ENCODE measurements at regions not wholly inside any gene's neighbourhood (a gene's known extent, or its start where the extent isn't known, plus 50 kb on each side); places are given as distances from the start of the nearest gene placed in this dataset.

GRCh38 chr12:75819512-75819911, 212.1 kb downstream of the PHLDA1 start:
- in situ Hi-C loops (cut with HindIII; ENCODE audit: extremely low pct_ligation_motif_present, low pct_unique_long_range_greater_than_20kb) (no loop called here), intact Hi-C loops (cut with micrococcal nuclease; ENCODE audit: unreplicated experiment) (no loop called here)
- Histone ChIP-seq H3K9me3 (ENCODE audit: low read length) (no peaks in the 10 kb centered on the region), H3K4me3 (replicated peaks in 1 of 3; ENCODE audit: insufficient read depth in 1 of 3, low read depth in 2 of 3, low read length in 3 of 3) (no peak overlapping the region), H3K4me1 (ENCODE audit: insufficient read depth, low read length) (peaks cover 14% of the 10 kb centered on the region), H3K36me3 (replicated peaks in 1 of 2; ENCODE audit: control insufficient read depth in 1 of 2, insufficient read depth in 2 of 2, low read length in 2 of 2) (no peaks in the 10 kb centered on the region; a peak in 1 of 5 replicates), H3K79me2 (ENCODE audit: insufficient read depth, low read length) (no peaks in the 10 kb centered on the region), H4K20me1 (ENCODE audit: insufficient read depth, low read length) (no peaks in the 10 kb centered on the region), H3K4me2 (ENCODE audit: low read depth, low read length) (no peak overlapping the region), H3K27me3 (ENCODE audit: control insufficient read depth in 1 of 2, insufficient read depth in 2 of 2, low read length in 2 of 2) (peaks cover 0 to 1% of the 10 kb centered on the region in 2 experiments; a peak in 1 of 5 replicates), H3K9ac (ENCODE audit: insufficient read depth, low read depth, low read length) (no peak overlapping the region), H3K27ac (ENCODE audit: extremely low read length, insufficient read depth, low read length) (no peak overlapping the region), H2AFZ (ENCODE audit: low read length) (no peak overlapping the region)
- ChIA-PET POLR2A (no interaction called here), CTCF (ENCODE audit: low intra/inter-chr PET ratio, low total read pairs) (no interaction called here)
- DNase-seq (ENCODE audit: low spot score) = no peak
- ATAC-seq = no peak
- BruUV-seq (replicated peaks) = no TSS peak
- no peak for FAIRE-seq
- 89% methylated on average over 5 of the region's 5 CpGs for WGBS (ENCODE audit: low lambda C conversion rate)
- no peak for TF ChIP-seq JUN (CRISPR knock-in tag; IDR thresholded peaks at IDR 0.05)
- TF ChIP-seq ARNT2 (CRISPR knock-in tag; IDR thresholded peaks at IDR 0.05; ENCODE audit: low read depth) = no peak
- TF ChIP-seq, protein P1, sequence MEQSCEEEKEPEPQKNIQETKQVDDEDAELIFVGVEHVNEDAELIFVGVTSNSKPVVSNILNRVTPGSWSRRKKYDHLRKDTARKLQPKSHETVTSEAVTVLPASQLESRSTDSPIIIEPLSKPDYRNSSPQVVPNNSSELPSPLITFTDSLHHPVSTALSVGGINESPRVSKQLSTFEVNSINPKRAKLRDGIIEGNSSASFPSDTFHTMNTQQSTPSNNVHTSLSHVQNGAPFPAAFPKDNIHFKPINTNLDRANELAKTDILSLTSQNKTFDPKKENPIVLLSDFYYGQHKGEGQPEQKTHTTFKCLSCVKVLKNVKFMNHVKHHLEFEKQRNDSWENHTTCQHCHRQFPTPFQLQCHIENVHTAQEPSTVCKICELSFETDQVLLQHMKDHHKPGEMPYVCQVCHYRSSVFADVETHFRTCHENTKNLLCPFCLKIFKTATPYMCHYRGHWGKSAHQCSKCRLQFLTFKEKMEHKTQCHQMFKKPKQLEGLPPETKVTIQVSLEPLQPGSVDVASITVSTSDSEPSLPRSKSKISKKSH (CRISPR knock-in tag; IDR thresholded peaks at IDR 0.05; ENCODE audit: borderline replicate concordance) = no peak
- TF ChIP-seq, protein P2, sequence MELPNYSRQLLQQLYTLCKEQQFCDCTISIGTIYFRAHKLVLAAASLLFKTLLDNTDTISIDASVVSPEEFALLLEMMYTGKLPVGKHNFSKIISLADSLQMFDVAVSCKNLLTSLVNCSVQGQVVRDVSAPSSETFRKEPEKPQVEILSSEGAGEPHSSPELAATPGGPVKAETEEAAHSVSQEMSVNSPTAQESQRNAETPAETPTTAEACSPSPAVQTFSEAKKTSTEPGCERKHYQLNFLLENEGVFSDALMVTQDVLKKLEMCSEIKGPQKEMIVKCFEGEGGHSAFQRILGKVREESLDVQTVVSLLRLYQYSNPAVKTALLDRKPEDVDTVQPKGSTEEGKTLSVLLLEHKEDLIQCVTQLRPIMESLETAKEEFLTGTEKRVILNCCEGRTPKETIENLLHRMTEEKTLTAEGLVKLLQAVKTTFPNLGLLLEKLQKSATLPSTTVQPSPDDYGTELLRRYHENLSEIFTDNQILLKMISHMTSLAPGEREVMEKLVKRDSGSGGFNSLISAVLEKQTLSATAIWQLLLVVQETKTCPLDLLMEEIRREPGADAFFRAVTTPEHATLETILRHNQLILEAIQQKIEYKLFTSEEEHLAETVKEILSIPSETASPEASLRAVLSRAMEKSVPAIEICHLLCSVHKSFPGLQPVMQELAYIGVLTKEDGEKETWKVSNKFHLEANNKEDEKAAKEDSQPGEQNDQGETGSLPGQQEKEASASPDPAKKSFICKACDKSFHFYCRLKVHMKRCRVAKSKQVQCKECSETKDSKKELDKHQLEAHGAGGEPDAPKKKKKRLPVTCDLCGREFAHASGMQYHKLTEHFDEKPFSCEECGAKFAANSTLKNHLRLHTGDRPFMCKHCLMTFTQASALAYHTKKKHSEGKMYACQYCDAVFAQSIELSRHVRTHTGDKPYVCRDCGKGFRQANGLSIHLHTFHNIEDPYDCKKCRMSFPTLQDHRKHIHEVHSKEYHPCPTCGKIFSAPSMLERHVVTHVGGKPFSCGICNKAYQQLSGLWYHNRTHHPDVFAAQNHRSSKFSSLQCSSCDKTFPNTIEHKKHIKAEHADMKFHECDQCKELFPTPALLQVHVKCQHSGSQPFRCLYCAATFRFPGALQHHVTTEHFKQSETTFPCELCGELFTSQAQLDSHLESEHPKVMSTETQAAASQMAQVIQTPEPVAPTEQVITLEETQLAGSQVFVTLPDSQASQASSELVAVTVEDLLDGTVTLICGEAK (IDR thresholded peaks at IDR 0.05) = no peak
- TF ChIP-seq, protein P2 (CRISPR knock-in tag; IDR thresholded peaks at IDR 0.05) = no peak
- TF ChIP-seq, protein P3, sequence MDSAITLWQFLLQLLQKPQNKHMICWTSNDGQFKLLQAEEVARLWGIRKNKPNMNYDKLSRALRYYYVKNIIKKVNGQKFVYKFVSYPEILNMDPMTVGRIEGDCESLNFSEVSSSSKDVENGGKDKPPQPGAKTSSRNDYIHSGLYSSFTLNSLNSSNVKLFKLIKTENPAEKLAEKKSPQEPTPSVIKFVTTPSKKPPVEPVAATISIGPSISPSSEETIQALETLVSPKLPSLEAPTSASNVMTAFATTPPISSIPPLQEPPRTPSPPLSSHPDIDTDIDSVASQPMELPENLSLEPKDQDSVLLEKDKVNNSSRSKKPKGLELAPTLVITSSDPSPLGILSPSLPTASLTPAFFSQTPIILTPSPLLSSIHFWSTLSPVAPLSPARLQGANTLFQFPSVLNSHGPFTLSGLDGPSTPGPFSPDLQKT (CRISPR knock-in tag; IDR thresholded peaks at IDR 0.05; ENCODE audit: borderline replicate concordance) = no peak
- TF ChIP-seq ZFP36 (IDR thresholded peaks at IDR 0.05; ENCODE audit: borderline replicate concordance, low read depth, low read length, partially characterized antibody) = no peak
- no peak for TF ChIP-seq CENPBD1 (CRISPR knock-in tag; IDR thresholded peaks at IDR 0.05; ENCODE audit: borderline replicate concordance, low read depth)
- TF ChIP-seq, protein P4, sequence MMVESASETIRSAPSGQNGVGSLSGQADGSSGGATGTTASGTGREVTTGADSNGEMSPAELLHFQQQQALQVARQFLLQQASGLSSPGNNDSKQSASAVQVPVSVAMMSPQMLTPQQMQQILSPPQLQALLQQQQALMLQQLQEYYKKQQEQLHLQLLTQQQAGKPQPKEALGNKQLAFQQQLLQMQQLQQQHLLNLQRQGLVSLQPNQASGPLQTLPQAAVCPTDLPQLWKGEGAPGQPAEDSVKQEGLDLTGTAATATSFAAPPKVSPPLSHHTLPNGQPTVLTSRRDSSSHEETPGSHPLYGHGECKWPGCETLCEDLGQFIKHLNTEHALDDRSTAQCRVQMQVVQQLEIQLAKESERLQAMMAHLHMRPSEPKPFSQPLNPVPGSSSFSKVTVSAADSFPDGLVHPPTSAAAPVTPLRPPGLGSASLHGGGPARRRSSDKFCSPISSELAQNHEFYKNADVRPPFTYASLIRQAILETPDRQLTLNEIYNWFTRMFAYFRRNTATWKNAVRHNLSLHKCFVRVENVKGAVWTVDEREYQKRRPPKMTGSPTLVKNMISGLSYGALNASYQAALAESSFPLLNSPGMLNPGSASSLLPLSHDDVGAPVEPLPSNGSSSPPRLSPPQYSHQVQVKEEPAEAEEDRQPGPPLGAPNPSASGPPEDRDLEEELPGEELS (CRISPR knock-in tag; IDR thresholded peaks at IDR 0.05) = no peak
- TF ChIP-seq SNAPC5 (CRISPR knock-in tag; IDR thresholded peaks at IDR 0.05; ENCODE audit: borderline replicate concordance) = no peak
